Fibroblast of skin of back (primary cell): ENCODE measurements at regions not wholly inside any gene's neighbourhood (a gene's known extent, or its start where the extent isn't known, plus 50 kb on each side); places are given as distances from the start of the nearest gene placed in this dataset.

ENCODE experiments used
- DNase-seq: peaks from one replicate; pipeline ENCODE4 v3.0.0-alpha.2; 2013

DNA sequence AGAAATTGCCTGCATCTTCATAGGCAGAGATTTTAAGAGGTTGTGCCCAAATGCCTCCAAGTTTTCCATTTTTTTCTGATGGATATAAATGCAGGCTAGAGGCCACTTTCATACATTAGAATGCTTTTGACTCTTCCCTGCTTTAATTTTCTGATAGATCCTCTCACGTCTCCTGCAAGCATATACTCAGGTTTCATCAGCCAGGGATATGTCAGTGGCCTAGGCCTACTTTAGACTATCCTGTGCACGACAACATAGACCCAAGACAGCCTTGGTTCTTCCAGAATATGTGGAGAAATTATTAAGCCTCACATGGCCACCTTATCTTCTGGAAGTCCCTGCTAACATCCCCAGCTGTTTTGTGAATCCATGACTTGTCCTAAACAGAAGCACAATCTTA is 415.9 kb downstream of the TDRD15 start:
- DNase-seq, result no peak

DNA sequence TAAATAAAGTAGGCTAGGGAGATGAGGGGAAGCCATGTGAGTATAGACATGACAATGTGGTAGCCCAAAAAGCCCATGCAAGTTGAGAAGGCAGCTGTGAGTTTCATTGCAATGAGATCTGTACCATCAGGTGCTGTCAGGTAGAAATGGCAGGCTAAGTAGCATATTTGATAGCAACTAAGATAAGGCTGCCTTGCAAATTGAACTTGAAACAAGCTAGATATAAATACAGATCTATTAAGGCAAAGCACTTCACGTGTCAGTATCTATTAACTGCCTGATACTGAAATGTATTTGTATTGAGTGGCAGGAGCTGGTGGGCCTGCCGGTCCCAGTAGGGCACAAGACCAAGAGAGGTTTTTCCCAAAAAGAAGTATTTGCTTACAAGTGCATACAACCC is 419.9 kb downstream of the TDRD15 start:
- DNase-seq, result no peak

DNA sequence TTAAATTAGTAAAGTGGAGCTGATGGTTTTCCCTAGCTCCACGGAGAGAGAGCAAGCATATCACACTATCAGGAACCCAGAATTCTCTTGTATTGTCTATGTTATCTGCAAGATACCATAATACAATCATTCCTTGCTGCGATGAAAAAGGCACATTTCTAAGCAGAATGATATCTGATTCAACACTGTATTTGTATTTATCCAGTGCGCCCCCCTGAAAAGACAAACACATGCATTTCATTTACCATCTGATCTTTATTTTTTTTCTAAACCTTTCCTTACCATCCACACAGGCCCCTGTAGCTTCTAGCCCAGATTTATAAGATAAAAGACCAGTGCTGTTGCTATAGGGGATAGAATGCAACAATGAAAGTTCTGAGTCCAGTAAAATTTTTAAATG is 420.6 kb downstream of the TDRD15 start:
- DNase-seq, result no peak

- DNase-seq, result no peak
These were observed 429.2 kb downstream of the TDRD15 start for GRCh38 chr2:21552981-21553380.

DNA sequence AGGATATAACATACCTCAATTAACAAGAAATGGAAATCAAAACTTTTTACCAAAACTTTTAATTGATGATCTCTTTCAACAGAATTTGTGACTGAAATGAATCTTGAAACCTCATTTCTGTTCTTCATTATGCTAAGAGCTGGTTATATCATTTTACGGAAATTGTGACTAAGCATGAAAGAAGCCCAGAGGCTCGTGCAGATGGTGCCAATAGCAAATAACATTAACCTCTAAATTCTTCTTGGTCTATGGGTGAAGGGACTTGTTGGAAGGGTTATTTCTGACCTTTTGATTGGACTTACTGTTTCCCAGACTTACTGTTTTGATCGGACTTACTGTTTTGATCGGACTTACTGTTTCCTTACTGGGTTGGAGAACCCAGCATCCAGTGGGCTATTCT is 435.6 kb downstream of the TDRD15 start:
- DNase-seq, result peak; percentile 13

- DNase-seq, result no peak
These were observed 438.2 kb downstream of the TDRD15 start for GRCh38 chr2:21561965-21562364.

DNA sequence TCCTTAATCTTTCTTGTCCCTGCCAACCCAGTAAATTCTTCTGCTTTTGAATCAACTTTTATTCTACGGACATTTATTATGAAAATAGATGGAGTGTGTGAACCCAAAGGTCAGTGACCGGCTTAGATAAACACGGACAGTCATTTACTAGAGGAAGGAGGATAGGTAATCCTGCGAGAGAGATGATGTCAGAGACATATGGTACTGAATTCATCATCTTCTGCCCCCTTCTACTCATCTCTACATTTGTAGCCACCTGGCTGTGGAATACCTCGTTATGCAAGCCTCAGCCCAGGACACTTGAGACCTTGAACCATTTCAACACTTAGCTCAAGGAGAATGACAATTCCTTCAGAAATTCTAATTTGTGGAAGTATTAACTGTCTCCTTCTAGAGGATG is 443.6 kb downstream of the TDRD15 start:
- no peak for DNase-seq

GRCh38 chr2:21571686-21572085 is 447.9 kb downstream of the TDRD15 start:
- DNase-seq, result no peak

DNA sequence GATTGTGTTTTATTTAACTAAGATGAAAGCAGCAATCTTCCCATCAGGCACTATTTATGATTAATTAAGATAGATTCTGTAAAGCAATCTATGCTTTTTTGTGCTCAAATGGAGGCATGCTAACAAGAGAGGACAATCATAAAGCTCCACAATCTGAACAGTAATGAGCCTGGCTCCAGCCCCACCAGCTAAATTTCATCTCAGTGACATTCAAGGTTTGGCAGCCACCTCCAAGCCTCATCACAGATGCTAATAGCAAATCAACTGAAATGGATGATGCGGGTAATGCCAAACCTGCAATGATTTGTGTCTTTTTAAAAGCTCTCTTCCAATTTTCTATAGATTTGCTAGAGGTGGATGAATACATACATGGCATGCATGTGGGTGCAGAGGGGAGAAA is 456.6 kb downstream of the TDRD15 start:
- no peak for DNase-seq

DNA sequence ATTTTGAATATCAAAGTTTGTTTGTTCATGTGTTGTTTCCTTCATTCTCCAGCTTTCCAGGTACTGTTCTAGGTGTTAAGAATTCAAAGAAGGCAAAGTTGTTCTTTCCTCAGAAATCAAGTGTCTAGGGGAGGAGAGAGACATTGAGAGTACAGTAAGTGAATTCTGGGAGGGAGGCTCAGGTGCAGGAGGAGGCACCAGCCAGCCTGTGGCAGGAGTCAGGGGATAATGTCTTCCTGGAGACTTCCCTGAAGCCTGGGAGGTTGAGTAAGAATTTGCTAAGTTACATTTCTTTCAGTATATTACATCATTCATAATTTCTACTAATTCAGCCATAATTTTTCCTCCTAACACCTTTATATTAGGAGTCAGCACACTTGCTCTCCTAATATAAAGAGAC is 462.1 kb downstream of the TDRD15 start:
- no peak for DNase-seq

DNA sequence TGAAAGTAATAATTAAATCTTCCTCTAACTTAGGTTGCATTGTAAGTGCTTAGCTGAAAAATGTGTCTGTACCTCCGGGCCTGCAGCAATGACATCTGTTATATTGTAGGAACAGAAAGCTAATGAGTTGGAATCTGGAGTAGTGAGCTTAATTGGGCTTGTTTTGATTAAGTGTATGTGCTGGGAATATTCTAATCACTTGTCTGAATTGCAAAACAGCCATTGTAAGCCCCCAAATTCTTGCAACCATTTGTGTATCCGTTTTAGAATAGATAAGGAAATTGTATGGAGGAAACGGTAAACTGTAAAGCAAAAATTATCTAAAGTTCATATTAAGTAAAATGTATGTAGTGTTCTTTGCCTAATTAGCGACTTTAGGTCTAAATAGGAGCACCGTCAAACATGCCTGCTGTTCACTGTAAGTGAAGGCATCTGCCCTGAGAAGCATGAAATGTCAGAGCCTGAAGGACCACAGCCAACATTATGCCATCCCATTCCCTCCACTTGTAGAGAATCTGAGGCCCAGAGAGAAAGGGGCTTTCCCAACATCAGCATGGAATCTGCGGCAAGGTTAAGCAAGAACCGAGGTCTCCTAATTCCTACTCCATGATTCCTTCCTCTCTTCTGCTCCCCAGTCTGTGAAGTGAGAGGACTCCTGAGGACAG is 466.4 kb downstream of the TDRD15 start:
- no peak for DNase-seq

- no peak for DNase-seq
These were observed 468.2 kb downstream of the TDRD15 start for GRCh38 chr2:21591926-21592325.

GRCh38 chr2:21599417-21599816 is 475.6 kb downstream of the TDRD15 start:
- DNase-seq, result peak; percentile 0

DNA sequence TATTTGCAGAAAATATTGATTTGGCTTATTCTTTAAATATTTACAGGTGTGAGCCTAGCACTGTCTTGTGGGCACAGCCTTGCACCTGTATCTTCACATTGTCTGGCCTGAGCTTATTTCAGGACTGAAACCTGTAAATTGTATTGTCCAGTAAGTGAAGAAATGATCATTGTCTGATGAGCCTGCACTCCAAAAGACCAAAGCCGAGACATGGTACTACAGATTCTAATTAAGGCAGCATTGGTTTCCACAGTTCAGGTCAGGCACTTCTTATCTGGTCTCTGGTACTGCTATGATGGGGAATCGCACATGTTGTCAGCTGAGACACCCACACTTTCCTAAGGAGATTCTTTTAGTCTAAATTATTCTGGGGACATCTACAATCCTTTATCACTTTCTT is 479.0 kb downstream of the TDRD15 start:
- no peak for DNase-seq

- no peak for DNase-seq
These were observed 483.8 kb downstream of the TDRD15 start for GRCh38 chr2:21607572-21607971.

DNA sequence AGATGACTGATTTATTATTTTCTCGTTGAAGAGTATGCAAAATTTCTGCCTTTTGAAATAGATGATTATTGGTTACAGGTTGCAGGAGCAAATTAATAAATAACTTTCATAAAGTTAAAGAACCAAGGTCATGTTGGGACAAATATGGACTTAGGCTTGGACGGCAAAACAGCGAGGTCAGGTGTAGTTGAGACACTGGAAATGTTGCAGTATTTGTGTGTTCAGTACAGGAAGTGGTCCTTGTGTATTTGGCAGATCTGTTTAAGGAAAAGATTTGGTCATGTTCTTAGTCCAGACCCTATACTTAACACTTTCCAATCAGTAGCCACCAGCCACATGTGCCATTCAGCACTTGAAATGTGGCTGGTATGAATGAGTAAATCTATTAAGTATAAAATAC is 486.5 kb downstream of the TDRD15 start:
- DNase-seq, result no peak

DNA sequence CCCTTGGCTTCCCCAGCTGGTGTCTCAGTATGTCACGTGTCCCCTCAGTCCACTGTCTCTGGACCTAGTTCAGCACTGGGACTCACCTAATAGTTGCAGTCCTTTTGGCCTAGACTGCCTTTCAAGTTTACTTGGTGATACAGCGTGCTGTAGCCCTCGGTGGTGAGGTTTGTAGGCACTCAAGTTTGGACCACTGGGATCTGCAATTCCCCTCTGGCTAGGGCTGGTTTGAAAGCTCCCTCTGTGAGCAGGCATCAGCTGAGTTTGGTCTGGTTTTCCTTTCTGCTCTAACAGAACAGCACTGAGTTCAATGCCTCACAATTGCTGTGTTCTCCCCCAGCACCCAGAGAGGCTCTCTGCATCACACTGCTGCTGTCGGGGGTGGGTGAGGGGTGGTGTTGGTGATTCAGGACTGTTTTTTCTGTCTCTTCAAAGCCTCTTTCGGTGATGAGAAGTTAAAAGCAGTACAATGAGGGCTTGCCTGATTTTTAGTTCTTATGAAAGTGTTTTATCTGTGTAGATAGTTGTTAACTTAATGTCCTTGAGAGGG is 494.2 kb downstream of the TDRD15 start:
- DNase-seq, result no peak

DNA sequence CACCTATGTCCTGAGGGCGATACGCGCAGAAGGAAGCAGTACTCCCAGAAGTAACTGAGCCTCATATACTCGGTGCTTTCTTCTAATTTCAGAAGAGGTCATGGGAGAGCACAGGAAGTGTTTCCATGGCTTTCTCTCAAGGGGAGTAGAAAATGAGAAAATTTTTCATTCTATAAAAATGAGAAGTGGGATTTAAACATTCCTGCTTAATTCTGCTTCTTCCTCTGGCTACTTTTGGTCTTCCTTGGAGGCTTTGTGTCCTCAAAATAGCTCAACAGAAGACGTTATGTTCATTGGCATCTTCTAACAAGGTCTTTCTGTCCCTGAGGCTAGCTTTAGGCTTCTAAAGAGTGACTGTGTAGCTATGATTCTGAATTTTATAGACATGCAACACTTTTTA is 497.0 kb downstream of the TDRD15 start:
- DNase-seq, result no peak

GRCh38 chr2:21627938-21628337 is 504.2 kb downstream of the TDRD15 start:
- peak; percentile 46 for DNase-seq

GRCh38 chr2:21633015-21633414 is 509.2 kb downstream of the TDRD15 start:
- DNase-seq, result no peak

DNA sequence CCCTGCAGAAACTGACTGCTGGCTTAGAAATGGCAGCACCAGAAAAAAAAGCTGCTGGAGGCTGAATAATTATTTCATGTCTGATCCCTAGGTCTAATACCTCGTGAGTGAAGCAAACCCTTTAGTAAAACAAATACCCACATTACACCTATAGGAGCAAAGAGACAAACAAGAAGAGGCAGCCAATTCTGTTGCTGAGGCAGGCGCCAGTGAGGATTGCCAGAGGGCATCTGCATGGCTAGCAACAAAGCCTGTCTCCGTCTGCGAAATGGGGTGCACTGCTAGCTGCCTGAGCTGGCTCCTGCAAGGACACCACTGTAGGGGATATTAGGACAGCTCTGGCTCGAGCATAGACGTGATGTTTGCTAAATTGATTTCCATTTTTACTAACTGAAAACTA is 509.7 kb downstream of the TDRD15 start:
- DNase-seq, result no peak

GRCh38 chr2:21633911-21634310 is 510.1 kb downstream of the TDRD15 start:
- no peak for DNase-seq

GRCh38 chr2:21640046-21640445 is 516.3 kb downstream of the TDRD15 start:
- DNase-seq, result no peak

DNA sequence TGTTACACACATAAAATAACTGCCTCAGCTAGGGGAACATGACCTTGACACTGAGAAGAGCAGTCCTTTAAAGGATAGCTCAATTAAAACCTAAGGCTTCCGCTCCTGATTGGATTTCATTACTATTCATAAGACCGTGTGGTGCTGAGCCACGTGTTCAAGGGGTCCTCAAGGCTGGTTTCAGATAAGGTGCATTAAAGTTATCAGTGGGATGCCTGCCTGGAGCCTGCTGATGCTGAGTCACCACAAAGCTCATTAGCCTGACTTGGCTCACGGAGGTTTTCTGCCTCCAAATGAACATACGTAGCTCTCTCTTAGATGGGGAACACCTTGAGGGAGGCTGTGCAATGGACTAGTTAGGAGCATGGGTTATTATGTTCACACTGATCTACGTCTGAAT is 518.9 kb downstream of the TDRD15 start:
- DNase-seq, result no peak

GRCh38 chr2:21643180-21643579 is 519.4 kb downstream of the TDRD15 start:
- peak; percentile 30 for DNase-seq
